ENCODE measurements at regions not wholly inside any gene's neighbourhood (a gene's known extent, or its start where the extent isn't known, plus 50 kb on each side); places are given as distances from the start of the nearest gene placed in this dataset.

DNA sequence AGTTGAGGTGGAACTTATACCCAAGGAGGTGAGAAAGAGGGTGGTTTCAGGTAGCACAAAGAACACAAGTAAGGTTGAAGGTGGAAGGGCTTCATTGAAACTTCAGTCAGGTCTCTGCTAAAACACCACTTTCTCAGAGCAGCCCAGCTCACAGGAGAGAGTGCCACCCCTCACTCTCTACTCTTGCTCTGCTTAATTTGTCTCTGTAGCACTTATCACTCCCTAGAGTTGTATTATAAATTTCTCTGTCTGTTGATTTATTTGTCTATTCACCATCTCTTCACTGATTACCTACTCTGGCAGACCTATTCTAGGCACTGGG, 353.8 kb upstream of the CNR1 start:
- TF ChIP-seq FOXP2 (optimal IDR thresholded peaks at IDR 0.05; ENCODE audit: control extremely low read depth, extremely low read length, insufficient read depth) = no peak
- TF ChIP-seq POLR2AphosphoS5 (IDR thresholded peaks at IDR 0.05; ENCODE audit: borderline replicate concordance, low read depth, low read length) = no peak
- TF ChIP-seq EZH2 (IDR thresholded peaks at IDR 0.05) = no peak
